UCSD-AML1 (cell line): ENCODE measurements at regions not wholly inside any gene's neighbourhood (a gene's known extent, or its start where the extent isn't known, plus 50 kb on each side); places are given as distances from the start of the nearest gene placed in this dataset.

Source experiments
- DNase-seq: peaks from one replicate; lab custom pipeline; 2025; ENCODE audit not compliant: unreplicated experiment; lab: John Stamatoyannopoulos, UW

- no peak for DNase-seq
Observed at GRCh38 chr1:69499203-69499803, 68.4 kb upstream of the LRRC7 start.

GRCh38 chr1:69502991-69503390 is 64.7 kb upstream of the LRRC7 start:
- no peak for DNase-seq

- DNase-seq = no peak
Observed at GRCh38 chr1:69504730-69505252, 62.9 kb upstream of the LRRC7 start.

- DNase-seq = no peak
Observed at GRCh38 chr1:69506311-69506710, 61.4 kb upstream of the LRRC7 start.

- DNase-seq = no peak
Observed at GRCh38 chr1:69506721-69507120, 61.0 kb upstream of the LRRC7 start.

- DNase-seq = no peak
Observed at GRCh38 chr1:69510026-69510425, 57.7 kb upstream of the LRRC7 start.

GRCh38 chr1:69511426-69512192 is 56.1 kb upstream of the LRRC7 start:
- DNase-seq = no peak

- no peak for DNase-seq
Observed at GRCh38 chr1:69513601-69514000, 54.1 kb upstream of the LRRC7 start.
